ENCODE measurements at regions not wholly inside any gene's neighbourhood (a gene's known extent, or its start where the extent isn't known, plus 50 kb on each side); places are given as distances from the start of the nearest gene placed in this dataset.

DNA sequence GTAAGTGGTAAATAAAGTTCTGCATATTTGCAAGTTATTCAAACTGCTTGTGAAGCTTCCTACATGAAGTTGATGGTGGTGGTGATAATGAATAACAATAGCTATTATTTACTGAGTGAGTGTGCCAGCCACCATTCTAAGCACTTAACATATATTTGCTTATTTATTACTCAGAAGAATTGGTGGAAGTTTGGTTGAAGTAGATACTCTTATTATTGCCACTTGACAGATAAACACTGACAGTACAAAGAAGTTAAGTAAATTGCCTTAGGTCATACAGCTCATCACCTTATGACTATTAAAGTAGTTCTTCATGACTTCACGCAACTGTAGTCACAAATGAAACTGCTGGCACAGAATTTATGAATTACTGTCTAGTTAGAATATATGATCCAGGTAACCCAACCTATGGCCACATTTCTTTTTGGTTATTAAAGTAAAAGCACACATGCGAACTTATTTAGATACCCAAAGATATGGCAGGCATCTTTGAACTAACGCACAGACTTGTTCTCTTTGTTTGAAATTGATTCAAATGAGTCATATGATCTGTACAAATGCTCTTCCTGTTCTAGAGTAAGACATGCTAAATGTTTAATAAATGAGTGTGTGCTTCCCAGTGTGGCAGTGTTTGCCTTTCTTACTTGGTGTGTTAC, 99.8 kb upstream of the NR2F2 start:
- Histone ChIP-seq H3K9ac (ENCODE audit: low read depth, low read length) (no peak overlapping the region), H3K27ac (ENCODE audit: low read length) (no peak overlapping the region), H3K27me3 (ENCODE audit: insufficient read depth, low read length, poor library complexity) (no peaks in the 10 kb centered on the region), H2AFZ (ENCODE audit: low read depth, low read length) (no peak overlapping the region), H3K36me3 (ENCODE audit: insufficient read depth, low read length) (no peaks in the 10 kb centered on the region), H3K4me2 (ENCODE audit: insufficient read depth, low read length) (no peak overlapping the region), H3K9me3 (ENCODE audit: insufficient read depth, low read length, severe bottlenecking) (no peaks in the 10 kb centered on the region), H4K20me1 (ENCODE audit: insufficient read depth, low read length) (no peaks in the 10 kb centered on the region), H3K79me2 (ENCODE audit: insufficient read depth, low read length) (no peaks in the 10 kb centered on the region), H3K4me3 (ENCODE audit: low read depth in 1 of 2, low read length in 2 of 2) (no peak overlapping the region), H3K4me1 (ENCODE audit: insufficient read depth, low read length) (no peaks in the 10 kb centered on the region)
- ATAC-seq (ENCODE audit: insufficient read depth, low read depth) (no peak), DNase-seq (no peak)
- no peak for TF ChIP-seq EZH2 (IDR thresholded peaks at IDR 0.05; ENCODE audit: borderline replicate concordance, low read depth, low read length, severe bottlenecking)
- TF ChIP-seq, protein P1, sequence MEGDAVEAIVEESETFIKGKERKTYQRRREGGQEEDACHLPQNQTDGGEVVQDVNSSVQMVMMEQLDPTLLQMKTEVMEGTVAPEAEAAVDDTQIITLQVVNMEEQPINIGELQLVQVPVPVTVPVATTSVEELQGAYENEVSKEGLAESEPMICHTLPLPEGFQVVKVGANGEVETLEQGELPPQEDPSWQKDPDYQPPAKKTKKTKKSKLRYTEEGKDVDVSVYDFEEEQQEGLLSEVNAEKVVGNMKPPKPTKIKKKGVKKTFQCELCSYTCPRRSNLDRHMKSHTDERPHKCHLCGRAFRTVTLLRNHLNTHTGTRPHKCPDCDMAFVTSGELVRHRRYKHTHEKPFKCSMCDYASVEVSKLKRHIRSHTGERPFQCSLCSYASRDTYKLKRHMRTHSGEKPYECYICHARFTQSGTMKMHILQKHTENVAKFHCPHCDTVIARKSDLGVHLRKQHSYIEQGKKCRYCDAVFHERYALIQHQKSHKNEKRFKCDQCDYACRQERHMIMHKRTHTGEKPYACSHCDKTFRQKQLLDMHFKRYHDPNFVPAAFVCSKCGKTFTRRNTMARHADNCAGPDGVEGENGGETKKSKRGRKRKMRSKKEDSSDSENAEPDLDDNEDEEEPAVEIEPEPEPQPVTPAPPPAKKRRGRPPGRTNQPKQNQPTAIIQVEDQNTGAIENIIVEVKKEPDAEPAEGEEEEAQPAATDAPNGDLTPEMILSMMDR (IDR thresholded peaks at IDR 0.05; ENCODE audit: borderline replicate concordance, extremely low read depth, low read length, poor library complexity, severe bottlenecking): no peak

DNA sequence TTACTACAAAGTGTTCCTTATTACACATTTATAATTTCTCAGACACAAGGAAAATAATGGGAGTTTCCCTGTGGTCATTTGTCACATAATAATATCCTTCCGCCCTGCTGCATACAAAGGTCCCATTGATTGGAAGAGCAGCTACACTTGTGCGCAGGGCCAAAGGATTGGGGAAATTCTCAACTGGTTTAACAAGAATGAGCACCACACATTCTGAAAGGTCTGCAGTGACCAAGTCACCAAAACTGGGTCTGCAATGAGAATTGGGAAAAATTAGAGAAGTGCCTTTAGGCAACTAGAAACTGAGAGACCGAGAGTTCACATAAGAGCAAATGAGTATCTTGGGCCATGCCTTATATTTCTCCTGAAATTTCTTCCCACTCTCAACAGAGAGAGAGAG, 98.2 kb upstream of the NR2F2 start:
- Histone ChIP-seq H4K20me1 (ENCODE audit: insufficient read depth, low read length) (no peaks in the 10 kb centered on the region), H3K9me3 (ENCODE audit: insufficient read depth, low read length, severe bottlenecking) (no peaks in the 10 kb centered on the region), H3K4me2 (ENCODE audit: insufficient read depth, low read length) (no peak overlapping the region), H3K79me2 (ENCODE audit: insufficient read depth, low read length) (no peaks in the 10 kb centered on the region), H3K36me3 (ENCODE audit: insufficient read depth, low read length) (no peaks in the 10 kb centered on the region), H3K9ac (ENCODE audit: low read depth, low read length) (no peak overlapping the region), H2AFZ (ENCODE audit: low read depth, low read length) (no peak overlapping the region), H3K4me1 (ENCODE audit: insufficient read depth, low read length) (no peaks in the 10 kb centered on the region), H3K4me3 (ENCODE audit: low read depth in 1 of 2, low read length in 2 of 2) (no peak overlapping the region), H3K27ac (ENCODE audit: low read length) (no peak overlapping the region), H3K27me3 (ENCODE audit: insufficient read depth, low read length, poor library complexity) (no peaks in the 10 kb centered on the region)
- no peak for DNase-seq
- TF ChIP-seq EZH2 (IDR thresholded peaks at IDR 0.05; ENCODE audit: borderline replicate concordance, low read depth, low read length, severe bottlenecking): no peak
- TF ChIP-seq, protein P1 (IDR thresholded peaks at IDR 0.05; ENCODE audit: borderline replicate concordance, extremely low read depth, low read length, poor library complexity, severe bottlenecking): no peak
- no peak for ATAC-seq (ENCODE audit: insufficient read depth, low read depth)

DNA sequence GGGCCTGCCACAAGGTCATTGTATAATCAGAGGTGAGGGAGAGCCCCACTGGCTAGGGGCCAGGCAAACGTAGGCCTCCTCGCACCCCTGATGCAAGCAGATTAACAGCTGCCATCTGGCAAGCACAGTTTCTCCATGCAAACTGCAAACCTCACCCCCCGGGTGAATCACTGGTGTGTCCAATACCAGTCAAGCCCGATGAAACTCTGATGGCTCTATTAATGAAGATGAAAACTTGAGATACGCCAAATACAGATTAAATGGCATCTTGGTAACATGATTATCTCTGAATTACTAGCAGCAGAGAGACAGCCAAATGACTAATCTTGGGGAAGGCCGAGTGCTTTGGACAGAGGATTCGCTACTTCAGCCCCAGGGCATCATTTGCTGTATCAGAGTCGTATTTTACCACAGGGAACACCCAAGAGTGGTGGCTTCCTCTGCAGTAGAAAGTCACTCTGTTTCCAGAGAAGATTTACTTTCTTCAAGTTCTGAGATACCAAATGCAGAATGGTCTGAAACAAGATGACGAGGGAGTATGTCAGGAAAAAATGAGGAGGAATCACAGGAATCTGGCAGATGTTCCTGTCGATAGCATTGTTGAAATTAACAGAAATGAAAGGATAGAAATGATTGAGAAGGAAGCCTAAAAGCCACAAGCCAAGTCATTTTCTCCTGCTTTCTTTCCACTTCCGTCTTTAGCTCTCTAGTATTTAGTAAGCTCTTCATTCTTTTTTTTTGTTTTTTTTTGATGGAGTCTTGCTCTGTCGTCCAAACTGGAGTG, 96.2 kb upstream of the NR2F2 start:
- H3K79me2 ChIP-seq (ENCODE audit: insufficient read depth, low read length): no peaks in the 10 kb centered on the region
- no peaks in the 10 kb centered on the region for H4K20me1 ChIP-seq (ENCODE audit: insufficient read depth, low read length)
- no peaks in the 10 kb centered on the region for H3K27me3 ChIP-seq (ENCODE audit: insufficient read depth, low read length, poor library complexity)
- no peaks in the 10 kb centered on the region for H3K9me3 ChIP-seq (ENCODE audit: insufficient read depth, low read length, severe bottlenecking)
- no peak overlapping the region for H3K9ac ChIP-seq (ENCODE audit: low read depth, low read length)
- no peak overlapping the region for H3K4me3 ChIP-seq (ENCODE audit: low read depth in 1 of 2, low read length in 2 of 2)
- H3K36me3 ChIP-seq (ENCODE audit: insufficient read depth, low read length): no peaks in the 10 kb centered on the region
- no peak overlapping the region for H3K27ac ChIP-seq (ENCODE audit: low read length)
- H2AFZ ChIP-seq (ENCODE audit: low read depth, low read length): no peak overlapping the region
- no peak for ATAC-seq (ENCODE audit: insufficient read depth, low read depth)
- no peak for TF ChIP-seq EZH2 (IDR thresholded peaks at IDR 0.05; ENCODE audit: borderline replicate concordance, low read depth, low read length, severe bottlenecking)
- TF ChIP-seq, protein P1 (IDR thresholded peaks at IDR 0.05; ENCODE audit: borderline replicate concordance, extremely low read depth, low read length, poor library complexity, severe bottlenecking): no peak
- no peak for DNase-seq
- no peaks in the 10 kb centered on the region for H3K4me1 ChIP-seq (ENCODE audit: insufficient read depth, low read length)
- no peak overlapping the region for H3K4me2 ChIP-seq (ENCODE audit: insufficient read depth, low read length)
